8988T (cell line): ENCODE measurements at regions not wholly inside any gene's neighbourhood (a gene's known extent, or its start where the extent isn't known, plus 50 kb on each side); places are given as distances from the start of the nearest gene placed in this dataset.
"Not testable (repeated sequence)": the region's sequence is repeated elsewhere in the genome, so short reads cannot be mapped to it uniquely, and the experiment has no call there.

Experiments used
- DNase-seq: peaks from one replicate; pipeline ENCODE4 v3.0.0; 2011

DNA sequence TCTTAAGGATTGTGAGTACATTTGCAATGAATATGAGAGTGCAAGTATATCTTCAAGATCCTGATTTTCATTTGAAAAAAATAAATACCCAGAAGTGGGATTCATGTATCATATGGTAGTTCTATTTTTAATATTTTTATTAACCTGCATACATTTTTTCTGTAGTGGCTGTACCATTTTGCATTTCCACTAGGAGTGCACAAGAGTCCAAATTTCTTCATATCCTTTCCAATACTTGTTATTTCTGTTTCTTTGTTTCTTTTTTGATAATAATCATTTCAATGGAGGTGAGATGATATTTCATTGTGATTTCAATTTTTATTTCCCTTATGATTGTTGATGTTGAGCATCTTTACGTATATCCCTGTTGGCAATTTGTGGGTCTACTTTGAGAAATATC lies 759.8 kb upstream of the CNTN5 start:
- no peak for DNase-seq

DNA sequence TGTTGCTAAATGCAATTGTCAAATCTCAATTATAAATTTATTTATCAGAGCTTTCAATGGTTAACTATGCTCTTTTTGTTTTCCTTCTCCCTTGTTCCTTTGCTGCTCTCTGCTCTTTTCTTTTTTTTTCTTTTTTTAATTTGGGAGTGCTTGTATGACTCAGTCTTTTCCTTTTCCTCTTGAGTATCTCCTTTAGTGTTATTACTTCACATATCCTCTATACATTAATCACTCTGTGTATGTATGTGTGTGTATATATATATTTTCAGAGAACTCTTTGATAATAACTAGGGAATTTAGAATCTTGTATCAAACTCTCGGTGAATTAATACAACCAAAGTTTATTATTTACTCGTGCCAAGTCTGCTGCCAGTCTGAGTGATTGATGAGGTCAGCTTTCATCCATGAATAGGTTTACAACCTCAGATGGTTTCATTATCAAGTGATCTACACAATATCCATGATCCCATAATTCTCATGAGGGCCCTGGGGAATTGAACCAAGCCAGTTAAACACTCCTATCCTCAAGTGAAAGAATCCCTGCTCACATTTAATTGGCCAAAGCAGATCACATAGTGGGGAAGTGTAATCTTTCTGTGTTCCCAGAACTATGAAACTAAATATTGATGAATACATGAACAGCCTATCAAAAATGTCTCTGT lies 743.4 kb upstream of the CNTN5 start:
- no peak for DNase-seq

DNA sequence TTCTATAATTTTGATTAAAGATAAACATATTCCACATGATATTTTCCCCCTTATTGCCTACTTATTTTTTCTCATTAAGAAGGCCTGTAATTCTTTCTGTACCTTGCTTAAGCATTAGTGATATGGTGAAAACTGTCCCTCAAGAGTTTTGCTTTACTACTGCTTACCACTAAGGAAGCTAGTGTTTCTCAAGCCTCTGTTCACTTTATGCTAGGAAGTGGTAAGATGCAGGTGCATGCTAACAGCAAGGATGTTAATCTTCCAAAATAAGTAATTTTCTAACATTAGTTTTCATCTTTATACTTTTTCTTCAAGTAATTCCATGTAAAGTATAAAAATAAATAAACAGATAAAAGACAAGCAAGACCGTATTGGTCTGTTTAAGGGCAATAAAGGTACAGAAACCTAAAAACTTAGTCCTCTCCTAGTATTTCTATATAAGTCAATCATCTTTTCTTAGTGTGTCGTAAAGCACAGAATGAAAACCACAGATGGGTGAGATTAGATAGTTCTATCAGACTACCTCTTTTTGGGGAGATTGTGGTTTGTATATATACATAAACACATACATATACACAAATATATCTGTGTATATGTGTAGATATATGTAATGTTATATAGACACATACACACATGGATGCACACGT lies 731.0 kb upstream of the CNTN5 start:
- no peak for DNase-seq

DNA sequence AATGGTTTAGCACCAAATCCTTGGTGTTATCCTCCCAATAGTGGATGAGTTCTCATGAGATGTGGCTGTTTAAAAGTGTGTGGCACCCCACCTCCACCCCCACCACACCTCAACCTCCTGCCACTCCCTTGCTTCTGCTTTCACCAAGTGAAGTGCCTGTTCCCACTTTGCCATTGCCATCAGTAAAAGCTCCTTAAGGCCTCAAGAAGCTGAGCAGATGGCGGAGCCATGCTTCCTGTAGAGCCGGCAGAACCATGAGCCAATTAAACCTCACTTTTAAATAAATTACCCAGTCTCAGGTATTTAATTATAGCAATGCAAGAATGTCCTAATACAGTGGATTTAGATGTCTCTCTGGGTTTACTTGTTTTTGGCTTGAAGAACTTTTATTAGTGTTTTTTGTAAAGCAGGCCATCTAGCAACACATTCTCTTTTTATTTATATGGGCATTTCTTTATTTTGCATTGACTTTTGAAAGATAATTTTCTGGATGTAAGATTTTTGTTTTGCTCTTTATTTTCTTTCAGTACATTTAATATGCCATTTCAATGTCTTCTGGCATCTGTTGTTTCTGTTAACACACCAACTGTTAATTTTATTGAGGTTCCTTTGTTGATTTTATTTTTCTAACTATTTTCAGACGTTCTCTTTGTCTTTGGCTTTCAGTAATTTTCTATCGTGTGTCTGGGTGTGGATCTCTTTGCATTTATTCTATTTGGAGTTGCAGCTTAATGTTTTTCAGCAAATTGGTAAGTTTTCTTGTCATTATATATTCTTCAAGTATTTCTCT lies 724.5 kb upstream of the CNTN5 start:
- no peak for DNase-seq

DNA sequence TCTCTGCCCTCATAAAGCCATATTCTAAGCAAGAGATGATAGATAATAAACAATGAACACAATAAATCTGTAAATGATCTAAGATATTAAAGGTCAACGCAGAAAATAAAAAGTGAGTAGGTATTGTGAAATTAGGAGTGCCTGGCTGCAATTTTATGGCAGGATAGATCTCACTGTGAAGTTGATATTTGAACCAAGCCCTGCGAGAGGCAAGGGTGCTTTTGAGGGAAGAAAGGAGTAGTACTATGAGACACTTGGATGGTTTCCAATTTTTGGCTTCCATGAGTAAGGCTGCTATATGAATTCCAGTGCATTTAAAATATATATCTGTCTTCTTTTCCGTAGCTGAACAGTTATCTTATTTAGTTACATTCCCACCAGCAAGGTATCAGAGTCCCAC lies 720.0 kb upstream of the CNTN5 start:
- no peak for DNase-seq

DNA sequence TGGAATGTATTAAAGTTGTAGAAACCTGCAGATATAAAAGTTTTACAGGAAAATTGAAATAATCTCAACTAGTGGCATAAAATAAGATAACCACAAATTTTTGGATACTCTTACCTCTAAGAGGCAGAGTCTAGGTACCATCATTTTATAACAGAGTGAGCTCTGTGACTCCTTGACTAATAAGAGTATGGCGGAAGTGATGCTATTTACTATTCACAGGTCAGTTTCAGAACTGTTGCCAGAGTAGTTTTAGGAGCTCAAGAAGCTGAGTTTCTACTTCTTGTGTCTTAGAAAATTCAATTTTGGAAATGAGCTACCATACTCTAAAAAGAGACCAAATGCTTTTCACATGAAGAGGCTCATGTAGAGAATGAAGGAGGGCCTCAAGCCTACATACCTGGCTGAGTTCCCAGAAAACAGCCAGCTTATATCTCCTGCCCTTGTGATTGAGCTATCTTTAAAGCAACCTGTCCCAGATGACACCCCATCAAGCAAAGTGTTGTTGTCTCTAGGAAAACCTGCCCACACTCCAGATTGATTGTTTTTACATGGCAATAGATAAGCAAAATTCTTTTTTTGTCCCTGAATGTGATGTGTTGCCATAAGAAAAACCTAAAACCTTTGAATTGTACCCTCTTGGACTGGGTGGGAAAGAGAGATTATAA lies 712.8 kb upstream of the CNTN5 start:
- DNase-seq, result no peak

DNA sequence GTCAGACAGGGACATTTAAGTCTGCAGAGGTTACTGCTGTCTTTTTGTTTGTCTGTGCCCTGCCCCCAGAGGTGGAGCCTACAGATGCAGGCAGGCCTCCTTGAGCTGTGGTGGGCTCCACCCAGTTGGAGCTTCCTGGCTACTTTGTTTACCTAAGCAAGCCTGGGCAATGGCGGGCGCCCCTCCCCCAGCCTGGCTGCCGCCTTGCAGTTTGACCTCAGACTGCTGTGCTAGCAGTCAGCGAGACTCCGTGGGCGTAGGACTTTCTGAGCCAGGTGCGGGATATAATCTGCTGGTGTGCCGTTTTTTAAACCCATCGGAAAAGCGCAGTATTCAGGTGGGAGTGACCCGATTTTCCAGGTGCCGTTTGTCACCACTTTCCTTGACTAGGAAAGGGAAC lies 690.4 kb upstream of the CNTN5 start:
- DNase-seq, result not testable (repeated sequence)

DNA sequence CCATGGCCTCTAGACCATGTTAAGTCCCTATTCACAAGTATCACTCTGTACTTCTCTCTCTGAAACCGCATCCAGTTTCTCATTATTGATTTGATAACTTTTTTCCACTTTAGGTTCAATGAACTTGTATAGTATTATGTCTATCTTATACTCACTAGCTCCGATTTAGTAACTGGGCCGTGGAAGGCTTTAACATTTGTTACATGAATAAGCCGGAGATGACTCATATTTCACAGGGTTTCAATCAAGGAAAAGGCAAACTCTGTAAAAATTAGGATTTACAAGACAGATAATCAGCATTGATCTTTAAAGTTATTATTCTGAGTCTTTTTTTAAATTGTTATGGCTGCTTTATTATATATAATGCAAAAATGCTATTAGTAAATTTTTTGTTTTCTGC lies 662.2 kb upstream of the CNTN5 start:
- no peak for DNase-seq

DNA sequence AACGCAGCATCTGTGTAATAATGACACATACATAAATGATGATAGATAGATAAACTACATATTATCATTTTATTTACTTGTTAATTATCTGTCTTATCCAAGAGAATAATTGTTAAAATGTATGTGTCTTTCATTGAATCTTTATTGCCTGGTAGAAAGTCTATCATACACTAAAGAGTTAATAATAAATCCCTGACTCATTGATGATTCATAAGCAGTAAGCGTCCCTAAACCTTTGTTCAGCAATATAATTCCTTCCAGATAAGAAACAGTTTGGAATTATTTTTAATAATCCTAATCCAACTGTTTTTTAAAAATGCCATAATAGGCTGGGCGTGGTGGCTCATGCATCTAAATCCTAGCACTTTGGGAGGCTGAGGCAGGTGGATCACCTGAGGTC lies 655.6 kb upstream of the CNTN5 start:
- no peak for DNase-seq

DNA sequence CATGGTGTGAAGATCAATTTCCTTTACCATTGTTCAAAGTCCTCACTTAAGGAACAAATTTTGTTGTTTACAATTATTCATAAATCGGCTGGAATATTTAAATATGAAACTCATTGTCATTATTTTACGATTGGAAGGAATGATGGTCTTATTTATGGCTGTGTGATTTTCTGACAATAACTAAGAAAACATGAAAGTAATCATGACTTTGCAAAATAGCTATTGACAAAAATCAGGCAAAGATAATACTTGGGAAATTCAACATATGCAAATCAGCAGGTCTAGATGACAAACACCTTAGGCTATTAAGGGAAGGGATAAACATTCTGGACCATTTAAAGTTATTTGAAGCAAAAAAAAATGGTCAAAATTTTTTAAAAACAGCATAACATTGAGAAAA lies 654.8 kb upstream of the CNTN5 start:
- no peak for DNase-seq

DNA sequence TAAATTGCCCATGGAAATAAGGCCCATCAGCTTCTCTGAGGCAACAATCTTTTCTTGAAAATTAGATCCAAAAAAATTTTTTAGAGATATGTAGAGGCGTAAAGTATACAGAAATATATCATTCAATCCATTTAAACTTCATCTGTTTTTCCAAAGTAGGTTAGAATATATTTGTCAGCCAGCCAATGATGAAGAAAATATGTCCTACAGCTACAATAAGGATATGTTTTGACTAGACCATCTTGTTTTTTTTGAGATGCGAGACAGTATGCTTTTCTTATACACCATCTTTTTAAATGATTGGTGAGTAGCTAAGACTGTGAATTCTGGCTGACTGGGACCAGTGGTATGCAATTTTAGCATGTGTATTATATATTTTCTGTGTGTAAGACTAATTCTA lies 630.4 kb upstream of the CNTN5 start:
- DNase-seq, result no peak

DNA sequence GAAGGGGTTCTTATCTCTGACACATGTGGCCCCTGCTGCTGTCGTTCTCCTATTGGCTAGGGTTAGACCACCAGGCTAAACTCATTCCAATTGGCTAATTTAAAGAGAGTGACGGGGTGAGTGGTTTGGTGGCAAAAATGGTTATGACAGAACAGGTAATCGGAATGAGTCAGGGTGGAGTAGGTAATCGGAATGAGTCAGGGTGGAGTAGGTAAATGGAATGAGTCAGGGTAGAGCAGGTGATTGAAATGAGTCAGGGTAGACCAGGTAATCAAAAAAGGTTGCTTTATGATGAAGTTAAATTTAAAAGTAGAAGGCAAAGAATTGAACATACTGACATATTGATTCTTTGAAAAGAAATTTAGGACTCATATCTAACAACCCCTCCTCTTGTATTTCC lies 626.2 kb upstream of the CNTN5 start:
- not testable (repeated sequence) for DNase-seq

DNA sequence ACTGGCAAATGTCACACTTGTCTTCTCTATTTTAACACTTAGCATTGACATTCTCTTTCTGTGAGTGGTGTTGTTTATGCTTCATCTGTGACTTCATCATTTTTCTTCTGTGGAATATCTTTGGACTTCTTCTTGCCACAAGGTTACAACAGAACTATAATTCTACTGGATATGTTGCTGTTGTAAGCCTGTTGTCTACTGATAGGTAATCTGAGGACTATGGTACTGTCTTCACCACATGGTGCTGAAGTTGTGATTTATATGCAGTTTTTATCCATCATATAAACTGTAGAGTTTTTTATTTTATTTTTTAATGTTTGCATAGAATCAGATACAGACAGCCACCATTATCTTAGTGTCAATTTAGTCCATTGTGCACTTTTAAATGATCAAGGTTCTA lies 622.2 kb upstream of the CNTN5 start:
- DNase-seq, result no peak

DNA sequence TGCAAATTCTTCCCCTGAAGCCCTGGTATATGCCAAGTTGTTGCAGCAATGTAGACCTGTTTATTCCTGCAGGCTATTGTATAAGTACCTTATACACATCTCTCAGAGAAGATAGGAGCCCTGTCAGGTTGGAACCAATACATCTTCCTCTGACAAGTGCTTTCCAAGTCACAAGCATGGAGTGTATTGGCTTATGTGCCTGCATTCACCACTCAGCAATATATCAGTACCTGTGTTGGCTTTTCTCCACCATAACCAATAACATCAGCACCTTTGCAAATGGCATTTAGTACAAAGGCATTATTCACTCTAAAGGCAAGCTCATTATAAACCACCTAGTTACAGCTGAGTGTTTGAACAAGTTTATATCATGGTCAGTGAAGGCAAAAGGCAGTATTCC lies 611.7 kb upstream of the CNTN5 start:
- DNase-seq, result no peak

DNA sequence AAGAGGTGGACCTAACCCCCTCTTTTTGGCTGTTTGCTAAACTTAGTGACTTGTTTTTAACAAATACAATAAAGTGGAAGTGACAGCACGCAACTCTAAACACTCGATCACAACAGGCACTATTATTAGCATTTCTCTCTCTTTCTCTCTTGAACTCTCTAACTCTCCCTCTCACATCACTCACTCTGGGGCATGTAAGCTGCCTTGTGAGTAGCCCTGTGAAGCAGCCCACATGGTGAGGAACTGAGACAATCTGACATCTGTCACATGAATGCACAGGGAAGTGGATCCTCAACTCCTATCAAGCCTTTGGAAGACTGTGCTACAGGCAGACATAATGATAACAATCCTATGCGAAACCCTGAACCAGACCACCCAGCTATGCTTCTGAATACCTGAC lies 609.0 kb upstream of the CNTN5 start:
- DNase-seq, result no peak

DNA sequence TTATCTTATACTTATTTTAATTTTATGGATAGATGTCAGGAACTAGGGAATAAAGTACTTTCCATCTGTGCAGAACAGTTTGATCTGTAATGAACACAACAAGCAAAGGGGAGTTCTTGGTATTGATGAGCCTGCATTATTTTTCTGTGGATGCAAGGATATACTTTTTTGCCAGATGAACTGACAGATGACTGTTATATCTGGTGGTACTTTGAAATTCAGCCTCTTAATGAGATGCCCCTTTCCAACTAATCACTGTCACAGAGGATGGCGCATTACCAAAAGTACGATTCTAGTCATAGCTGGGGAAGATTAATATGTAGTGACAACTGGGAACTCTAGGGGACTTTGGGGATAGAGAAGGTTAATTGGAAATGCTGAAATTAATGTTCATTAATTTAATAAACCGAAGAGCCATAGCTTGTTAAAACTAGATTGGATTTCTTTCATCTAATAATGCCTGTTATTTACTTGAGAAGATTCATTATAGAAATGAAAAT lies 603.4 kb upstream of the CNTN5 start:
- no peak for DNase-seq

DNA sequence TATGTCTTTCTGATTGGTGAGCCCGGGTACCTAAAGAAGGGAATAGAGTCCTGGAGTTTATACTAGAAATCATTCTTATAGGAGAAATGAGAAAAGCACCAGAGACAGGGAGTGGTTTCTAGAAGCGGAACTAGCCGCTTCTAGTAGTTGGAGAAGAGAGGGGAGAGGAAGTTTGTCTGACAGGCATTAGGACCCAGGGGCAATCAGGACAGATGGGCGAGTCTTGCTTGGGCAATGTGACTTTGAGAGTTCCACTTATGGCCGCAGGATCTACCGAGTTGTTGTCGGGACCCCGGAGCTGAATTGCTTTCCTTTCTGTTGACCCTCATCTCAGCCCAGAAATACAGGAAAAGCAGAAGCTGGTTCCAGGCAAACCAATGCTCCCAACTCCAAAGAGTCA lies 596.8 kb upstream of the CNTN5 start:
- no peak for DNase-seq

DNA sequence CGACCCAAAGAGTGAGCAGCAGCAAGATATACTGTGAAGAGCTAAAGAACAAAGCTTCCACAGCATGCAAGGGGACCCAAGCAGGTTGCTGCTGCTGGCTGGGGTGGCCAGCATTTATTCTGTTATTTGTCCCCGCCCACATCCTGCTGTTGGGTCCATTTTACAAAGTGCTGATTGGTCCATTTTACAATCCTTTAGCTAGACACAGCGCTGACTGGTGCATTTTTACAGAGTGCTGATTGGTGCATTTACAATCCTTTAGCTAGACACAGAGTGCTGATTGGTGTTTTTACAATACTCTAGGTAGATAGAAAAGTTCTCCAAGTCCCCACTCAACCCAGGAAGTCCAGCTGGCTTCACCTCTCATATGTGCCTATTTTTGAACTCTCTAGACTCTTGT lies 596.0 kb upstream of the CNTN5 start:
- not testable (repeated sequence) for DNase-seq

DNA sequence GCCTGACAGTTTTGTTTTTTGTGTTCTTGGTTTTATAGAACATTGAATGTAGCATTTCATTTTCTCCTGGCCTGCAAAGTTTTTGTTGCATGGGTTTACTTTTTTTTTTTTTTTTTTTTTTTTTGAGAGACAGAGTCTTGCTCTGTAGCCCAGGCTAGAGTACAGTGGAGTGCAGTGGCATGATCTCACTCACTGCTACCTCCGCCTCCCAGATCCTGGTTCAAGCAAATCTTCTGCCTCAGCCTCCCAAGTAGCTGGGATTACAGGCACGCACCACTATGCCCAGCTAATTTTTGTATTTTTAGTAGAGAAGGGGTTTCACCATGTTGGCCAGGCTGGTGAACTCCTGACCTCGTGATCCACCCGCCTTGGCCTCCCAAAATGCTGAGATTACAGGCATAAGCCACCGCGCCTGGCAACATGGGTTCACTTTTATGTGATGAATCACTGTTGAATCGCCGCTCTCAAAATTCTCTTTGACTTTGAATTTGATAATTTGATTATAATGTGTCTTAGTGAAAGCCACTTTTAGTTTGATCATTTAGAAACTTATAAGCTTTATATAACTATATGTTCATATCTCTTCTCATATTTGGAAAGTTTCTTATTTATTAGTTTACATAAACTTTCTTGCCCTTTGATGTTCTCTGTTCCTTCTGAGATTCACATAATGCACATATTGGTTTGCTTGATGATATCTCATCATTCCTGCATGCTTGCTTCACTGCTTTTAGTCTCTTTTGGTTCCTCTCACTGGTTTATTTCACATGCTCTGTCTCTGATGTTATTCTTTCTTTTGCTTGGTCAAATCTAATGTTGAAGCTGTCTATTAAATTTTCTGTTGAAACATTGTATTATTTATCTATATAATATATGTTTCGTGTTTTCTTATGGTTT lies 589.0 kb upstream of the CNTN5 start:
- DNase-seq, result no peak

DNA sequence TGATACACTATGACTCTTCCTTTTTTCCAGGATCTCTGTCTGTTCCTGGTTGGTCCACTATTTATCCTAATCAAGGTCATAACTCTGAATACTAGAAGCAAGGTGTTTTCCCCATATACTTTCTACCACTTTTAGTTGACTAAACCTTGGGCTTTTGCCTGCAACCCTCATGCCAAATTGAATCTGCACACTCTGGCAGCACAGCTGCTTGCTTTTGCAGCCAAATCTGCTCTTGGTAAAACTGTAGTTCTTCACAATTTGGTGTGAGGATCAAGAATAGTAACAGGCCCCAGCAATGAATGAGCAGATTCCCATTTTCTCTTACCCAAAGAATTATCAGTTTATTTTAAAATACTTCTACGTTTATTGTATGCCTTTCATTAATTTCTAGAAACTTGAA lies 586.5 kb upstream of the CNTN5 start:
- no peak for DNase-seq

DNA sequence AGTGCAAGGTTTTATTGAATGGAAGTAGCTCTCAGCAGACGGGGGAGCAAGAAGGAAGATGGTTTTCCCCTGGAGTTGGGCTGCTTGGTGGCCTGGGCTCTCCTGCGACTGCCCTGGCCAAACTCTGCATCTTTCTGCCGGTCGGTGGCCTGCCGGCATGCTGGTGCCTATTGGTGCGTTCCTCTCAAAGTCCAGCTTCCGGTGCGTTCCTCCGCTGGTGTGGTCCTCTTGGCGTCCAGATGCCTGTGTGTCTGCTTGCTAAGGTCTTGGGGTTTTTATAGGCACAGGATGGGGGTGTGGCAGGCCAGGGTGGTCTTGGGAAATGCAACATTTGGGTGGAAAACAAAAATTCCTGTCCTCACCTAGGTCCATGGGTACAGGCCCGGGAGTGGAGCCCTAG lies 567.4 kb upstream of the CNTN5 start:
- no peak for DNase-seq

DNA sequence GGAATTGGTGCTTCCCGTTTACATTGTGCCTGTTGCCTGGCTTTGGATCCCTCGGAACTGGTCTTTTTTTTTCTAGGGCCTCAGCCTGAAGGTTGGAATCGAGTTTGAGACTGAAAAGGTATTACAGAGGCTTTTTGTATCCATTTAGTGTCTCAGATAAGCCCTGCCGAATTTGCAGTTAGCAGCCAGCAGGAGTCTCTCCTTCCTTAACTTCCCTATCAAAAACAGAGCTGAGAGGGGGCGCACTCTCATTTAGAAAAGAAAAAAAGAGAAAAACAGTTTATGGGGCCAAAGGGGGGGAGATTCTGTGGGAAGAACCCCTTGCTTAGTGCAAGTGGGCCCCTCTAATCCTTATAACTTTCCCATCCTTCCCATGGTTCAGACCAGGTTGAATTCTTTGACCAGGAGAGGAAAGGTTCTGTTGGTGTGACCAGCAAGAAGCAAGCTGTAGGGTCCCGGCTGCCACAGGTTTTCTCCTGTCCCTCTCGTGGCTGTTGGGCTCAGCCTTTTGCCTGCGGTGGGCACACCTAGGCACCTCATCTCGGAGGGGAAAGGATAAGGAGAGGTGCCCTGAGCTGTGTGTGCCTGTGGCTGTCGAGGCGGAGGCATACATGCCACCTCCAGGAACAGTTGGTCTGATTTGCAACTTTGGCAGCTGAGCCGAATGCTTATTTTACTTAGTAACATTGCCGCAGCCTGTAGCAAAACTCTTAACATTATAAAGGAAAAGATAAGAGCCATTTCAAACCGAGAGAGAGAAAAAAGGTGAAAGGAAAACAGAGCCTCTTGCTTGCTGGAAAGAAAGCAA lies 565.0 kb upstream of the CNTN5 start:
- DNase-seq, result no peak
